ENCODE measurements at regions not wholly inside any gene's neighbourhood (a gene's known extent, or its start where the extent isn't known, plus 50 kb on each side); places are given as distances from the start of the nearest gene placed in this dataset.

- H3K4me2 ChIP-seq, result no peak overlapping the region
- no peak overlapping the region for H3K9ac ChIP-seq
- H3K79me2 ChIP-seq (ENCODE audit: insufficient read depth, low read depth), result no peaks in the 10 kb centered on the region
- H3K4me1 ChIP-seq (ENCODE audit: low read depth, poor library complexity, severe bottlenecking), result no peaks in the 10 kb centered on the region
- no peak overlapping the region for H2AFZ ChIP-seq (ENCODE audit: low read depth)
- H3K27me3 ChIP-seq (ENCODE audit: insufficient read depth, low read depth), result no peaks in the 10 kb centered on the region
- no peak overlapping the region for H3K27ac ChIP-seq
- H3K4me3 ChIP-seq (IDR thresholded peaks at IDR 0.05; ENCODE audit: insufficient read depth, low read depth, low read length), result no peak overlapping the region
- no peak for TF ChIP-seq CTCF (conservative IDR thresholded peaks at IDR 0.05; ENCODE audit: low read depth, low read length)
- H3K36me3 ChIP-seq (ENCODE audit: insufficient read depth), result no peaks in the 10 kb centered on the region
- H4K20me1 ChIP-seq (ENCODE audit: insufficient read depth), result no peaks in the 10 kb centered on the region
Observed at GRCh38 chr13:79990048-79990447, 350.9 kb downstream of the SPRY2 start.

- H3K27me3 ChIP-seq (ENCODE audit: insufficient read depth, low read depth), result no peaks in the 10 kb centered on the region
- no peaks in the 10 kb centered on the region for H3K79me2 ChIP-seq (ENCODE audit: insufficient read depth, low read depth)
- H3K4me1 ChIP-seq (ENCODE audit: low read depth, poor library complexity, severe bottlenecking), result no peaks in the 10 kb centered on the region
- H3K36me3 ChIP-seq (ENCODE audit: insufficient read depth), result no peaks in the 10 kb centered on the region
- H3K4me2 ChIP-seq, result no peak overlapping the region
- no peak overlapping the region for H3K9ac ChIP-seq
- H2AFZ ChIP-seq (ENCODE audit: low read depth), result no peak overlapping the region
- TF ChIP-seq CTCF (conservative IDR thresholded peaks at IDR 0.05; ENCODE audit: low read depth, low read length), result no peak
- H4K20me1 ChIP-seq (ENCODE audit: insufficient read depth), result no peaks in the 10 kb centered on the region
- no peak overlapping the region for H3K4me3 ChIP-seq (IDR thresholded peaks at IDR 0.05; ENCODE audit: insufficient read depth, low read depth, low read length)
- no peak overlapping the region for H3K27ac ChIP-seq
Observed at GRCh38 chr13:79989217-79989661, 351.7 kb downstream of the SPRY2 start.

GRCh38 chr13:79988573-79988972 lies 352.4 kb downstream of the SPRY2 start:
- H3K4me2 ChIP-seq, result no peak overlapping the region
- no peaks in the 10 kb centered on the region for H4K20me1 ChIP-seq (ENCODE audit: insufficient read depth)
- no peaks in the 10 kb centered on the region for H3K27me3 ChIP-seq (ENCODE audit: insufficient read depth, low read depth)
- H3K4me1 ChIP-seq (ENCODE audit: low read depth, poor library complexity, severe bottlenecking), result no peaks in the 10 kb centered on the region
- H3K9ac ChIP-seq, result no peak overlapping the region
- H3K79me2 ChIP-seq (ENCODE audit: insufficient read depth, low read depth), result no peaks in the 10 kb centered on the region
- no peak for TF ChIP-seq CTCF (conservative IDR thresholded peaks at IDR 0.05; ENCODE audit: low read depth, low read length)
- no peak overlapping the region for H3K27ac ChIP-seq
- H3K36me3 ChIP-seq (ENCODE audit: insufficient read depth), result no peaks in the 10 kb centered on the region
- H2AFZ ChIP-seq (ENCODE audit: low read depth), result no peak overlapping the region
- no peak overlapping the region for H3K4me3 ChIP-seq (IDR thresholded peaks at IDR 0.05; ENCODE audit: insufficient read depth, low read depth, low read length)

GRCh38 chr13:79987761-79988160 lies 353.2 kb downstream of the SPRY2 start:
- no peak for TF ChIP-seq CTCF (conservative IDR thresholded peaks at IDR 0.05; ENCODE audit: low read depth, low read length)
- H3K4me2 ChIP-seq, result no peak overlapping the region

More at GRCh38 chr13:79987761-79988160, 353.2 kb downstream of the SPRY2 start:
- Histone ChIP-seq H3K27me3 (ENCODE audit: insufficient read depth, low read depth) (no peaks in the 10 kb centered on the region), H3K4me1 (ENCODE audit: low read depth, poor library complexity, severe bottlenecking) (no peaks in the 10 kb centered on the region), H3K27ac (no peak overlapping the region), H4K20me1 (ENCODE audit: insufficient read depth) (no peaks in the 10 kb centered on the region), H2AFZ (ENCODE audit: low read depth) (no peak overlapping the region), H3K9ac (no peak overlapping the region), H3K4me3 (IDR thresholded peaks at IDR 0.05; ENCODE audit: insufficient read depth, low read depth, low read length) (no peak overlapping the region), H3K79me2 (ENCODE audit: insufficient read depth, low read depth) (no peaks in the 10 kb centered on the region), H3K36me3 (ENCODE audit: insufficient read depth) (no peaks in the 10 kb centered on the region)
